ENCODE measurements at regions not wholly inside any gene's neighbourhood (a gene's known extent, or its start where the extent isn't known, plus 50 kb on each side); places are given as distances from the start of the nearest gene placed in this dataset.

GRCh38 chr17:34798581-34798980 is 162.7 kb downstream of the CCT6B start:
- TF ChIP-seq CTCF (conservative IDR thresholded peaks at IDR 0.05; ENCODE audit: low read depth in 2 of 2), result no peak
- no peak for TF ChIP-seq CREB1 (CRISPR knock-in tag; IDR thresholded peaks at IDR 0.05; ENCODE audit: low read depth)
- TF ChIP-seq, protein P1, sequence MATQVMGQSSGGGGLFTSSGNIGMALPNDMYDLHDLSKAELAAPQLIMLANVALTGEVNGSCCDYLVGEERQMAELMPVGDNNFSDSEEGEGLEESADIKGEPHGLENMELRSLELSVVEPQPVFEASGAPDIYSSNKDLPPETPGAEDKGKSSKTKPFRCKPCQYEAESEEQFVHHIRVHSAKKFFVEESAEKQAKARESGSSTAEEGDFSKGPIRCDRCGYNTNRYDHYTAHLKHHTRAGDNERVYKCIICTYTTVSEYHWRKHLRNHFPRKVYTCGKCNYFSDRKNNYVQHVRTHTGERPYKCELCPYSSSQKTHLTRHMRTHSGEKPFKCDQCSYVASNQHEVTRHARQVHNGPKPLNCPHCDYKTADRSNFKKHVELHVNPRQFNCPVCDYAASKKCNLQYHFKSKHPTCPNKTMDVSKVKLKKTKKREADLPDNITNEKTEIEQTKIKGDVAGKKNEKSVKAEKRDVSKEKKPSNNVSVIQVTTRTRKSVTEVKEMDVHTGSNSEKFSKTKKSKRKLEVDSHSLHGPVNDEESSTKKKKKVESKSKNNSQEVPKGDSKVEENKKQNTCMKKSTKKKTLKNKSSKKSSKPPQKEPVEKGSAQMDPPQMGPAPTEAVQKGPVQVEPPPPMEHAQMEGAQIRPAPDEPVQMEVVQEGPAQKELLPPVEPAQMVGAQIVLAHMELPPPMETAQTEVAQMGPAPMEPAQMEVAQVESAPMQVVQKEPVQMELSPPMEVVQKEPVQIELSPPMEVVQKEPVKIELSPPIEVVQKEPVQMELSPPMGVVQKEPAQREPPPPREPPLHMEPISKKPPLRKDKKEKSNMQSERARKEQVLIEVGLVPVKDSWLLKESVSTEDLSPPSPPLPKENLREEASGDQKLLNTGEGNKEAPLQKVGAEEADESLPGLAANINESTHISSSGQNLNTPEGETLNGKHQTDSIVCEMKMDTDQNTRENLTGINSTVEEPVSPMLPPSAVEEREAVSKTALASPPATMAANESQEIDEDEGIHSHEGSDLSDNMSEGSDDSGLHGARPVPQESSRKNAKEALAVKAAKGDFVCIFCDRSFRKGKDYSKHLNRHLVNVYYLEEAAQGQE (IDR thresholded peaks at IDR 0.05; ENCODE audit: unreplicated experiment), result peak; percentile 5
- no peak for TF ChIP-seq POLR2AphosphoS5 (IDR thresholded peaks at IDR 0.05; ENCODE audit: low read depth)
- no peak for TF ChIP-seq EZH2 (IDR thresholded peaks at IDR 0.05; ENCODE audit: low read depth, unreplicated experiment)
- no peak for TF ChIP-seq EZH2phosphoT487 (IDR thresholded peaks at IDR 0.05; ENCODE audit: unreplicated experiment)
- TF ChIP-seq NANOG (IDR thresholded peaks at IDR 0.05; ENCODE audit: borderline replicate concordance), result 0 out of 2 replicates have a peak, but pooled peaks have one; percentile 30
- TF ChIP-seq, protein P2, sequence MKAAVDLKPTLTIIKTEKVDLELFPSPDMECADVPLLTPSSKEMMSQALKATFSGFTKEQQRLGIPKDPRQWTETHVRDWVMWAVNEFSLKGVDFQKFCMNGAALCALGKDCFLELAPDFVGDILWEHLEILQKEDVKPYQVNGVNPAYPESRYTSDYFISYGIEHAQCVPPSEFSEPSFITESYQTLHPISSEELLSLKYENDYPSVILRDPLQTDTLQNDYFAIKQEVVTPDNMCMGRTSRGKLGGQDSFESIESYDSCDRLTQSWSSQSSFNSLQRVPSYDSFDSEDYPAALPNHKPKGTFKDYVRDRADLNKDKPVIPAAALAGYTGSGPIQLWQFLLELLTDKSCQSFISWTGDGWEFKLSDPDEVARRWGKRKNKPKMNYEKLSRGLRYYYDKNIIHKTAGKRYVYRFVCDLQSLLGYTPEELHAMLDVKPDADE (IDR thresholded peaks at IDR 0.05), result no peak
- peak; percentile 82 for TF ChIP-seq ZNF462 (CRISPR knock-in tag; IDR thresholded peaks at IDR 0.05)
- no peak for TF ChIP-seq ZNF114 (CRISPR knock-in tag; IDR thresholded peaks at IDR 0.05)
- TF ChIP-seq ZNF331 (CRISPR knock-in tag; IDR thresholded peaks at IDR 0.05; ENCODE audit: low read depth), result no peak
- no peak for TF ChIP-seq STAT1 (IDR thresholded peaks at IDR 0.05; ENCODE audit: unreplicated experiment)
